ENCODE measurements at regions not wholly inside any gene's neighbourhood (a gene's known extent, or its start where the extent isn't known, plus 50 kb on each side); places are given as distances from the start of the nearest gene placed in this dataset.
"Not testable (repeated sequence)": the region's sequence is repeated elsewhere in the genome, so short reads cannot be mapped to it uniquely, and the experiment has no call there.

DNA sequence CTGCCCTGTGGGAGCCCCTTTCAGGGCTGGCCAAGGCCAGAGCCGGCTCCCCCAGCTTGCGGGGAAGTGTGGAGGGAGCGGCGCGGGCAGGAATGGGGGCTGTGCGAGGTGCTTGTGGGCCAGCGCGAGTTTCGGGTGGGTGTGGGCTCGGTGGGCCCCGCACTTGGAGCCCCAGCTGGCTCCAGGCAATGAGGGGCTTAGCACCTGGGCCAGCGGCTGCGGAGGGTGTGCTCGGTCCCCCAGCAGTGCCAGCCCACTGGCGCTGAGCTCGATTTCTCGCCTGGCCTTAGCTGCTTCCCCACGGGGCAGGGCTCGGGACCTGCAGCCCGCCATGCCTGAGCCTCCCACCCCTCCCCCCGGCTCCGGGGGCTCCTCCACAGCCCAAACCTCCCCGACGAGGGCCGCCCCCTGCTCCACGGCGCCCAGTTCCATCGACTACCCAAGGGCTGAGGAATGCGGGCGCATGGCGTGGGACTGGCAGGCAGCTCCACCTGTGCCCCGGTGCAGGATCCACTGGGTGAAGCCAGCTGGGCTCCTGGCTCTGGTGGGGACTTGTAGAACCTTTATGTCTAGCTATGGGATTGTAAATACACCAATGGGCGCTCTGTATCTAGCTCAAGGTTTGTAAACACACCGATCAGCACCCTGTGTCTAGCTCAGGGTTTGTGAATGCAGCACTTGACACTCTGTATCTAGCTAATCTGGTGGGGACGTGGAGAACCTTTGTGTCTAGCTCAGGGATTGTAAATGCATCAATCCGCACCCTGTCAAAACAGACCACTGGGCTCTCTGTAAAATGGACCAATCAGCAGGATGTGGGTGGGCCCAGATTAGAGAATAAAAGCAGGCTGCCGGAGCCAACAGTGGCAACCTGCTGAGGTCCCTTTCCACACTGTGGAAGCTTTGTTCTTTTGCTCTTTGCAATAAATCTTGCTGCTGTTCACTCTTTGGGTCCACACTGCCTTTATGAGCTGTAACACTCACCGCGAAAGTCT lies 1379.1 kb downstream of the RAPGEF2 start:
- H3K36me3 Mint-ChIP-seq (ENCODE audit: low read depth); ATAC-seq; H3K4me3 Mint-ChIP-seq; H3K4me1 Mint-ChIP-seq; H3K27me3 Mint-ChIP-seq; H3K9me3 ChIP-seq (ENCODE audit: control insufficient read depth, low read length, poor library complexity, severe bottlenecking); H3K27ac Mint-ChIP-seq: not testable (repeated sequence)
- peak in 1 of 3 donors; percentile 7 for DNase-seq

DNA sequence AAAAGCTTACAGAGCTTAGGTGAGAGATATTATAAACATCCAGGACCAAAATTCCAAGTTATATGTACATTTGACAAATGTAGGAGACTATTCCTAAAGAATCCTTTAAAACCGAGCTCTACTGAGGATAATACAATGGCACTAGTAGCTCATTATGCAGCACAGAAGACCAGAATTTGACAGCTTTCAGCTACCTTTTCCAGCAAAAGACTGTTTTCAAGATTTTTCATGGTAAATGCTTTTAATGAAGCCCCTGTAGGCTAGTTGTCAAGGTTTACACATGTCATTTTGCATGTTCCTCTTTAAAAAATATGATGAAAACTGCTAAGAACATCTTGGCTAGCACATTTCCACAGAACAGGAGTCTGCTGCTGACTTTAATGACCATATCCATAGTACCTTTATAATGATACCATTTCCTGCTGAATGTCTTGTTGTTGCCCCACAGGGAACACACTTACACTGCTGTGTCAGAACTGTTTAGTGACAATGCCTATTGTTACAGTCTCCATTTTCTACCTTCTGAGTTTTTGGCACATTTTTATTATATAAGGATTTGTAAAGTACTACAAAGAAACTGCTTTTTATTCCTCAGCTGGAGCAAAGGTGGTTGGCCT lies 1382.3 kb downstream of the RAPGEF2 start:
- Mint-ChIP-seq H3K27ac (no peak overlapping the region), H3K27me3 (no peaks in the 10 kb centered on the region), H3K4me3 (no peak overlapping the region), H3K4me1 (no peaks in the 10 kb centered on the region), H3K36me3 (ENCODE audit: low read depth) (no peaks in the 10 kb centered on the region)
- ATAC-seq (no peak), DNase-seq (no peak)
- no peaks in the 10 kb centered on the region for H3K9me3 ChIP-seq (ENCODE audit: control insufficient read depth, low read length, poor library complexity, severe bottlenecking)

DNA sequence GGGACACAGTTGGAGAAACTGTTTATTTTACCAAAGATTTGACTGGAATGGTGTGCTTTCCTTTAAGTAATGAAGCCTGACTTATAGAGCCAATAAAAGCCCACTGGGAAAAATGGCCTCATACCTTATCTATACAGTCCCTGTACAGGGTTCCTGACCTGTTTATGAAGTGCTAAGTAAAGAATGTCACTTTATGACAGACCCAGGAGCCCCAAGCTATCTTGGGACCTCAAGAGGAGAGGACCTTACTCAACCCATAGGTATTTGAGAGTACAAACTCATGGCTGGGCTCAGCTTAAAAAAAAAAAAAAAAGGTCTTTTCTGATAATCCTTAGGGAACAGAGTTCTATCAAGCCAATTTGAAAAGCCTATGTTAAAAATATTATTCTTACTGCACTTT lies 1389.3 kb downstream of the RAPGEF2 start:
- ATAC-seq (no peak), DNase-seq (no peak)
- H3K4me1 Mint-ChIP-seq: no peaks in the 10 kb centered on the region
- no peaks in the 10 kb centered on the region for H3K36me3 Mint-ChIP-seq (ENCODE audit: low read depth)
- H3K9me3 ChIP-seq (ENCODE audit: control insufficient read depth, low read length, poor library complexity, severe bottlenecking): no peaks in the 10 kb centered on the region
- no peak overlapping the region for H3K27ac Mint-ChIP-seq
- no peak overlapping the region for H3K4me3 Mint-ChIP-seq
- no peaks in the 10 kb centered on the region for H3K27me3 Mint-ChIP-seq

DNA sequence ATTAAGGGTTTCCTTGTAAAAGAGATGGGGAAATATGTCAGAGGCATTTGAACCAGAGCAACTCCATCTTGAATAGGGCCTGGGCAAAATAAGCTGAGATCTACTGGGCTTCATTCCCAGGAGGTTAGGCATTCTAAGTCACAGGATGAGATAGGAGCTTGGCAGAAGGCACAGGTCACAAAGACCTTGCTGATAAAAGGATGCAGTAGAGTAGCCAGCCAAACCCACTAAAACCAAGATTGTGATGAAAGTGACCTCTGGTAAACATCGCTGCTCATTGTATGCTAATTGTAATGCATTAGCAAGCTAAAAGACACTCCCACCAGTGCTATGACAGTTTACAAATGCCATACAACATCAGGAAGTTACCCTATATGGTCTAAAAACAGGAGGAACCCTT lies 1390.3 kb downstream of the RAPGEF2 start:
- ATAC-seq (no peak), DNase-seq (no peak)
- no peak overlapping the region for H3K4me3 Mint-ChIP-seq
- H3K36me3 Mint-ChIP-seq (ENCODE audit: low read depth): no peaks in the 10 kb centered on the region
- no peaks in the 10 kb centered on the region for H3K4me1 Mint-ChIP-seq
- no peaks in the 10 kb centered on the region for H3K27me3 Mint-ChIP-seq
- no peak overlapping the region for H3K27ac Mint-ChIP-seq
- no peaks in the 10 kb centered on the region for H3K9me3 ChIP-seq (ENCODE audit: control insufficient read depth, low read length, poor library complexity, severe bottlenecking)

DNA sequence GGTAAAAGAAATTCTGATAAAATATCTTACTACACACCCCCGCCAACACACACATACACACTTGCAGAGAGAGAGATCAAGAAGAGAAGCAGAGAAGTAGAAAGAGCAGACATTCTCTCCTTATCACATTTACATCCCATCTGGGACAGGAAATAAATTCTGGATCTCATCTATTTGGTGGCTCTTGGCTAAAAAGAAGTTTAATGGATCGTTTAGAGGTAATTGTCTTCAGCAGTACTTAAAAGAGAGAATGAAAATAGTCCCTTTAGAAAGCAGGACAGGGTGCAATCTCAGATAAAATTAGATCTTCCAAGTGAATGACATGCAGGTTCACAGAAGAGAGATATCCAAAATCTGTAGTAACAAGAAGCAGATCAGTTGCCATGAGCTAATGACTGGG lies 1392.5 kb downstream of the RAPGEF2 start:
- DNase-seq (no peak), ATAC-seq (no peak)
- H3K9me3 ChIP-seq (ENCODE audit: control insufficient read depth, low read length, poor library complexity, severe bottlenecking): no peaks in the 10 kb centered on the region
- H3K4me1 Mint-ChIP-seq: no peaks in the 10 kb centered on the region
- H3K4me3 Mint-ChIP-seq: no peak overlapping the region
- no peak overlapping the region for H3K27ac Mint-ChIP-seq
- no peaks in the 10 kb centered on the region for H3K27me3 Mint-ChIP-seq
- no peaks in the 10 kb centered on the region for H3K36me3 Mint-ChIP-seq (ENCODE audit: low read depth)

DNA sequence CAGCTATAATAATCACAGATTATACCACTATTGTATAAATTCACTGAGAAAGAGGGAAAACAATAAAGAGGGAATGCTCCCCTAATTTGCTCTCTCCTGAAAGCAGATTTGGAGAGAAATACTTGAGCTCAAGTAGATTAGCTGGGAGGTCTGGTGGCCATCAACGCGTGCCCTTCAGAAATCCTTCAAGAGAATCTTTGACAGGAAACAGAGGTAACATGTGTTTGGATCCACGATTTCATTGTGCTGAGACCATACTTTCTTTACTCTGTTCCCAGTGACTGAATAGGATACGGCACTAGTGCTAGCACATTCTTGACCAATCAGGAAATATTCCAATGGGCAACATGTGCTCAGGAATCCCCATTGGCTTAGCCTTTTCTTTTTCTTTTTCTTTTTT lies 1395.3 kb downstream of the RAPGEF2 start:
- Mint-ChIP-seq H3K4me1 (no peaks in the 10 kb centered on the region), H3K27ac (no peak overlapping the region), H3K27me3 (no peaks in the 10 kb centered on the region), H3K36me3 (ENCODE audit: low read depth) (no peaks in the 10 kb centered on the region), H3K4me3 (no peak overlapping the region)
- no peak for DNase-seq
- no peak for ATAC-seq
- no peaks in the 10 kb centered on the region for H3K9me3 ChIP-seq (ENCODE audit: control insufficient read depth, low read length, poor library complexity, severe bottlenecking)

DNA sequence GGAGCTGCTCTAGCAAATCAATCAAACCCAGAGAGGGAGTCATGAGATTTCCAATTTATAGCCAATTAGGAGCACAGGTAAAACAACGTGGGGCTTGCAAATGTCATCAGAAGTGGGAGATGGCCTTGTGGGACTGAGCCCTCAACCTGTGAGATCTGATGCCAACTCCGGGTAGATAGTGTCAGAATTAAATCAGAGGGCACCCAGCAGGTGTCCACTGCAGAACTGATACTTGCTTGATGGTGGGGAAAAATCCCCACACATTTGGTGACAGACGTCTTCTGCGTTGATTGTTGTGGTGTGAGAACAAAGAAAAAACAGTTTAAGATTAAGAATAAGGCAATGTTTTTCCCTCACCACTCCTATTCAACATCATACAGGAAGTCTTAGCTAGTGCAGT lies 1402.8 kb downstream of the RAPGEF2 start:
- no peaks in the 10 kb centered on the region for H3K36me3 Mint-ChIP-seq (ENCODE audit: low read depth)
- DNase-seq (no peak), ATAC-seq (no peak)
- H3K27me3 Mint-ChIP-seq: no peaks in the 10 kb centered on the region
- H3K9me3 ChIP-seq (ENCODE audit: control insufficient read depth, low read length, poor library complexity, severe bottlenecking): no peaks in the 10 kb centered on the region
- H3K27ac Mint-ChIP-seq: no peak overlapping the region
- H3K4me1 Mint-ChIP-seq: no peaks in the 10 kb centered on the region
- no peak overlapping the region for H3K4me3 Mint-ChIP-seq

DNA sequence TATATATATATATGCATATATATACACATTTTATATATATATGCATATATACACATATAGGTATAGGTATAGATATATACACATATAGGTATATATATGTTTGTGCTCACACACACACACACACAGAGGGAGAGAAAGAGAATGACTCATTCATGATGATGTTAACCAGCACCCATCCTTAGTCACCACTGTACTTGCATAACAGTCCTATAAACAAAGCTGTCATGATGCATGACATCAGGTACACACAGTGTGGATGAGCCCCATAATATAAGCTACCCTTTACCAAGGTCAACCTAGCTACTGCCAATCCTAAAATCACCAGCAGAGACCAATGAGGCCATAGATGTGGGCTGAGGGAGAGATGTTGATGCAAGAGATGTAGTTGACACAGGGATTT lies 1408.0 kb downstream of the RAPGEF2 start:
- Mint-ChIP-seq H3K27me3 (no peaks in the 10 kb centered on the region), H3K4me1 (no peaks in the 10 kb centered on the region), H3K36me3 (ENCODE audit: low read depth) (no peaks in the 10 kb centered on the region), H3K27ac (no peak overlapping the region), H3K4me3 (no peak overlapping the region)
- DNase-seq: no peak
- H3K9me3 ChIP-seq (ENCODE audit: control insufficient read depth, low read length, poor library complexity, severe bottlenecking): no peaks in the 10 kb centered on the region
- ATAC-seq: no peak

DNA sequence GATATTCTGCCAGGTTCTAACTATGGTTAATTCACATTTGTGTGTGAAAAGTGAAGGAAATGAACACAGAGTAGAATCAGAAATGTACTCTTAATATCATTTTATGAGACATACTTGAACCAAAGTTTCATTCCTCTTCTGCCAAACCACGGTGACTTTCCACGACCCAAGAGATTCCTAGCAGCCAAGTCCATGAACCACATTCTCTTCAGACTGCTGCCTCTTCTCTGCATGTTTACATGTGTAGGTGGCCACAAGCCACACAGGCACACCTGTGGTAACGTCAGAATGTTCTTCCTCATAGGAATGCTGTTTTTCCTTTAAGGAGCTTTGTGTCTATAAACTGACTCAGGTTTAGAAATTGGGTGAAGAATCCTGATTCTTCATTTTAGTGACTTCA lies 1411.2 kb downstream of the RAPGEF2 start:
- DNase-seq (no peak), ATAC-seq (no peak)
- Mint-ChIP-seq H3K36me3 (ENCODE audit: low read depth) (no peaks in the 10 kb centered on the region), H3K4me3 (no peak overlapping the region), H3K27ac (no peak overlapping the region), H3K4me1 (no peaks in the 10 kb centered on the region), H3K27me3 (no peaks in the 10 kb centered on the region)
- H3K9me3 ChIP-seq (ENCODE audit: control insufficient read depth, low read length, poor library complexity, severe bottlenecking): no peaks in the 10 kb centered on the region

DNA sequence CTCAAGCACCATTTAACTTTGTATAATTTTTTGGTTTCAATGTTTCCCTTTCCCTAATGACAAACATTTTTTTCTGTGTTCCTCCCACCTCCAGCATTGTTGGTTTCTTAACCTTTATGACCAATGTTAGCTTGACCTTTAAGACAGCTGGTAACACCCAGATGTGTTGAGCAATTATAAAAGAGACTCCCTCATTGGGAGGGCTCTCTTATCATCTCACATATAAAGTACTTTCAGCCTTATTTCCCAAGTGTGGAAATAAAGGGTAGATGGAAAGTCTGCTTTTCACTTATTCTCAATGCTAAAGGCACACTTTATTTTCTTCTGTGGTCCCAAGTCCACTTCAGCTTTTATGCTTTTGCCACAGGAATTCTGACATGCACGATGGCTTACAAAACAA lies 1420.4 kb downstream of the RAPGEF2 start:
- H3K9me3 ChIP-seq (ENCODE audit: control insufficient read depth, low read length, poor library complexity, severe bottlenecking): no peaks in the 10 kb centered on the region
- Mint-ChIP-seq H3K27ac (no peak overlapping the region), H3K36me3 (ENCODE audit: low read depth) (no peaks in the 10 kb centered on the region), H3K4me1 (no peaks in the 10 kb centered on the region), H3K4me3 (no peak overlapping the region), H3K27me3 (no peaks in the 10 kb centered on the region)
- no peak for ATAC-seq
- DNase-seq: no peak

DNA sequence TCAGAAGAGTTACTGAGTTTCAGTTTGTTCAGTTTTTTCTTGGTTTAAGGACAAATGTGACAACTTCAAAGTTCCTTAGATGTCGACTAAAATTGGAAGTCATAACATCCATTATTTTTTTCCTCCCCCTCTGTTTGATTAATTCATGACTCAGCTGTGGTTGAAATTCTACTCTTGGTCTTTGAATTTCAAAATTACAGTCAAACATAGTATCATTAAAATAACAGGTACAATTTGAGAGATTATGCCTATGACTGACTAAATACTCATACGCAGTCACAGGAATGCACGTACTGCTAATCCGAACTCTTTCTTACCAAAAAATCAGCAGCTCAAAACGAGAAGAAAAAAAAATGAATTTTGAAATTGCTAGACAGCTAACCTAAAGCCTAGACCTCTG lies 1434.8 kb downstream of the RAPGEF2 start:
- Mint-ChIP-seq H3K4me3 (no peak overlapping the region), H3K27me3 (no peaks in the 10 kb centered on the region), H3K27ac (no peak overlapping the region), H3K36me3 (ENCODE audit: low read depth) (no peaks in the 10 kb centered on the region), H3K4me1 (no peaks in the 10 kb centered on the region)
- ATAC-seq: no peak
- DNase-seq: no peak
- H3K9me3 ChIP-seq (ENCODE audit: control insufficient read depth, low read length, poor library complexity, severe bottlenecking): no peaks in the 10 kb centered on the region

DNA sequence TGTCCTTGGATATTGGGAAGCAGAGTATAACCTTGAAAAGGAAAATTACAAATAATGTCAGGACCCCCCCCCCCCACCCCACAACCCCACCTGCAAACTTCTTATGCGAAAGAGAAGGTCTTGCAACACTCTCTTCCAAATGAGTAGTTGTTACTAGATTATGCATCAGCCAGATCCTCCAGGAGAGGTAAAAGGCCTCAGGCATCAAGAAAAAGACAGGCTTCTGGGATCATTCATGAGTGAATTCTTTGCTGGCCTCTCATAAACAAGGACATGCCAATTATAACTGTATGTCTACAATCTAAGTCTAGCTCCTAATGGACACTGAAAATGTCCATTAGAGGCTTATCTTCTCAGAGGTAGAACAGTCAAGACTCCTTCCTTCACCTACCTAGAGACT lies 1443.3 kb downstream of the RAPGEF2 start:
- DNase-seq (no peak), ATAC-seq (no peak)
- Mint-ChIP-seq H3K4me3 (no peak overlapping the region), H3K27ac (no peak overlapping the region), H3K4me1 (no peaks in the 10 kb centered on the region), H3K27me3 (no peaks in the 10 kb centered on the region), H3K36me3 (ENCODE audit: low read depth) (no peaks in the 10 kb centered on the region)
- no peaks in the 10 kb centered on the region for H3K9me3 ChIP-seq (ENCODE audit: control insufficient read depth, low read length, poor library complexity, severe bottlenecking)

DNA sequence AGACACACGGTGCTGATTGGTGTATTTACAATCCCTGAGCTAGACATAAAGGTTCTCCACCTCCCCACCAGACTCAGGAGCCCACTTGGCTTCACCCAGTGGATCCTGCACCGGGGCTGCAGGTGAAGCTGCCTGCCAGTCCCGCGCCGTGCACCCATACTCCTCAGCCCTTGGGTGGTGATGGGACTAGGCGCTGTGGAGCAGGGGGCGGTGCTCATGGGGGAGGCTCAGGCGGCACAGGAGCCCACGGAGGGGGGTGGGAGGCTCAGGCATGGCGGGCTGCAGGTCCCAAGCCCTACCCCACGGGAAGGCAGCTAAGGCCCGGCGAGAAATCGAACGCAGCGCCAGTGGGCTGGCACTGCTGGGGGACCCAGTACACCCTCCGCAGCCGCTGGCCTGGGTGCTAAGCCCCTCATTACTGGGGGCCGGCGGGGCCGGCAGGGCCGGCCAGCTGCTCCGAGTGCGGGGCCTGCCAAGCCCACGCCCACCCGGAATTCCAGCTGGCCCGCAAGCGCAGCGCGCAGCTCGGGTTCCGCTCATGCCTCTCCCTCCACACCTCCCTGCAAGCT lies 1447.2 kb downstream of the RAPGEF2 start:
- not testable (repeated sequence) for H3K9me3 ChIP-seq (ENCODE audit: control insufficient read depth, low read length, poor library complexity, severe bottlenecking); H3K4me3 Mint-ChIP-seq; DNase-seq; H3K36me3 Mint-ChIP-seq (ENCODE audit: low read depth); ATAC-seq; H3K27ac Mint-ChIP-seq; H3K27me3 Mint-ChIP-seq; H3K4me1 Mint-ChIP-seq
